Iris pigment epithelial cell (primary cell): ENCODE measurements at regions not wholly inside any gene's neighbourhood (a gene's known extent, or its start where the extent isn't known, plus 50 kb on each side); places are given as distances from the start of the nearest gene placed in this dataset.
"Not testable (repeated sequence)": the region's sequence is repeated elsewhere in the genome, so short reads cannot be mapped to it uniquely, and the experiment has no call there.

Experiments
- DNase-seq: peaks from one replicate; pipeline ENCODE4 v3.0.0-alpha.2; 2011; ENCODE audit warnings: low read depth

DNA sequence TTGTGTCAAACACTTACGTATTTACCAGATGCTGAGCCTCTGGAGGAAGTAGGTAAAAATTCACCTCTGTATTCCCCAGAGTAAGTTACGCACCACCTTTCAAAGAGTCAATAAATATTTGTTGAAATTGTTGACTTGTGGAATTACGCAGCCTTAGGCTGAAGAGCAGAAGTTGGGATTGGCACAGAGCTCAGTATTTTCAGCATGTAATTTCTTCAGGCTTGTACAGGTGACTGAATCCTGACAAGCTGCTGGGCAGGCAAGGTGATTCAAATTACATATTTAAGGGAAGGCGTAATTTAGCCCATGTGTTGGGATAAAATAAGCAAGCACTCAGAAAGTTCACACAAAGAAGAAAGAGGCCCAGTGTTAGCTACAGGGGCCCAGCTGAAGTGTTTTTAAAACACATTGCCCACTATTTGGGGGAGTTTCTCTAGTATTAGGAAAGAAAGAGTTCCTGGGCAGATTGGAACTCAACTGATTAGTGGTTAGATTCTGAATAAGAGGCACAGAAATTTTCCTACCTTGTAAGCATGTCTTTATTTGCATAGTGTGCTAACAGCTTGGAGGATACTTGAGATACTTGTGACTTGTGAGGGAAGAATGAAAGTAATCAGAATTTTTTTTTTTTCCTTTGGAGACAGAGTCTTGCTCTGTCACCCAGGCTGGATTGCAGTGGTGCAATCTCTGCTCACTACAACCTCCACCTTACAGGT is 165.3 kb upstream of the FBXL7 start:
- no peak for DNase-seq

DNA sequence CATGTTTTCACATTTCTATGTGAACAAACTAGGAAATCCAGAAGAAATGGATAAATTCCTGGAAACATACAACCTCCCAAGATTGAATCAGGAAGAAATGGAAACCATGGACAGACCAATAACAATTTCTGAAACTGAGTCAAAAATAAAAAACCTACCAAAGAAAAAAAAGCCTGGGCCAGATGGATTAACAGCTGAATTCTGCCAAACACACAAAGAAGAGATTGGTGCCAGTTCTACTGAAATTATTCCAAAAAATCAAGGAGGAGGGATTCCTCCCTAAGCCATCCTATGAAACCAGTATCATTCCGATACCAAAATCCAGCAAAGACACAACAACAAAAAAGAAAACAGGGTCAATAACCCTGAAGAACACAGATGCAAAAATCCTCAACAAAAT is 166.9 kb upstream of the FBXL7 start:
- no peak for DNase-seq

- peak; percentile 3 for DNase-seq
Measured at GRCh38 chr5:15326932-15327331, 173.0 kb upstream of the FBXL7 start.

GRCh38 chr5:15326471-15326870 is 173.5 kb upstream of the FBXL7 start:
- peak; percentile 14 for DNase-seq

DNA sequence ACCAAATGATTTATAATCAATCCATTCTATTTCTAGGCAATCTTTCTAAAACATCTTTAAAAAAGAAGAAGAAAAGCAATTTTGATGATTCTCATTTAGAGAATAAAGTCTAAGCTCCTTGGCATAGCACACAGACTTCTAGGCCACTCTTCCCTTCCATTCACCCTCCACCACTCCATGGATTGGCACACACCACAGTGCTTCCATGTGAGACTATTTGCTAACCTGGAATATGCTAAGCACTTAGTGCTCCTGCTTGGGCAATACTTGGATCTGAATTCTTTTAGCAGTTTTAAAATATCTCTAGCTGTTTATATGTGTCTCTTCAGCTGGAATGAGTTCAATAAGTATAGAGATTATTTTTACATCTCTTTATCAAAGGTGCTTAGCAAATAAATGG is 177.6 kb upstream of the FBXL7 start:
- no peak for DNase-seq

GRCh38 chr5:15321776-15322175 is 178.2 kb upstream of the FBXL7 start:
- DNase-seq, result no peak

DNA sequence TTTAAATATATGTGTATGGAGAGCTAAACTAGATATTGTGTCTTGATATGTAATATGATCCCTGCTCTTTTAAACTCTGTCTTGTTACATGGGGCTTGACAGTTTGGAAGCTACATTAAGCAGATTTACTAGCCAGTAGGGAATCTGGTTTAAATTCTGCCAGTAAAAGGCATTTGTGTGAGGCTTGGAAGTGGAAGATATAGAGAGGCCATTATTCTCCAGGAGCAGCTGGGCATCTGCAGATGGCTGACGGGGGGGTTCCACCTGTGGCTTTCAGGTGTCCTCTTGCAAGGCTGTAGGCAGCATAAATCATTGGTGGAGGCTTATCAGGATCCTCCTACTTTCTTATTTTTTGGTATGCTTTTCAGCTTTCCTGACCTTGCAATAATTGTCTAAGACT is 179.1 kb upstream of the FBXL7 start:
- DNase-seq, result no peak

GRCh38 chr5:15304914-15305834 is 194.8 kb upstream of the FBXL7 start:
- no peak for DNase-seq

GRCh38 chr5:15304066-15304731 is 195.8 kb upstream of the FBXL7 start:
- DNase-seq, result no peak

DNA sequence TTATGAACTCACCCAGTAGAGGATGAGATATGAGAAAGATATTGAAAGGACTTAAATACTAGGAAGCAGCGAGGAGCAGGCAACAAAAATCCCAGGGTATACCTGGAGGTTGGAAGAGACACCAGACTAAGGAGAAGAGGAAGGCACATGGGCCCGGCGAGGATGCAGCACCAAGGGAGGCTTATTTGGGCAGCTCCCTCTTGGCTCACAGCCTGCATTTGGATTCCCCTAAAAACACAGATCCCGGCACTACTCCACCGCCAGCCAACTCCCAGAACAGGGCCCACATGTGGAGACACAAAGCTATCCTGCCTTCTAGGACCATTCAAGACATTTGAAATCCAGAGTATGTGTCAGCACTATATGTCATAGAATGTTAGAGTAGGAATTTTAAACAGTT is 199.8 kb upstream of the FBXL7 start:
- DNase-seq, result no peak

- no peak for DNase-seq
Measured at GRCh38 chr5:15290953-15291352, 209.0 kb upstream of the FBXL7 start.

- no peak for DNase-seq
Measured at GRCh38 chr5:15286650-15287049, 213.3 kb upstream of the FBXL7 start.

DNA sequence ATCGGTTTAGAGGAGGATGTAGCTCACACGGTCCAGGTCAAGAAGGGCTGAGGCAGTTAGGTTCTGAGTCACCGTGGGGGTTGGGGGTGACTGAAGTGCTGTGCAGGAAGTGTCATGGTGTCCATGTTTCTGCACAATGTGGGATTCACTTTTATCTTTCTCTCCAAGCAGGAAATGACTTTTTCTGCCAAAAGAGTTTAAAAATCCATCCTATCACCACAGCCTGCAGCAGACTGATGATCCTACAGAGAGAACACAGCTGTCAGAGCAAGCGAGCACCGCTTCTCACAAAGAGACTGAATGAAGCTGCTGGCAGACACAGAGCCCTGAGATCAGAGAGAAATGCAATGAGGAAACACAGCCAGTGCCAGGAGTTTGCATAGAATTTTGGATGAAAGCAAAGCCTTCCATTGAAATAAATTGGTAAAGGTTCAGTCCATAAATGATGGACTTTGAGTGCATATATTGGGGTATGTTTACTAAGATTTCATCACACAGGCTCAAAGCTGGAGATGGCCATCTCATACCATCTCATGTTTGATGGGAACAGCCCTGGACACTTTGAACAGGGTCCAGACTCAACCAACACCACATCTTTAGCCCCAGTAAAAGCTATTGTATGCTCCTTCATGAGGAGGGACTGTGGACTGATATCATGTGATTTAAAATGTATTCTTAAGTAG is 213.9 kb upstream of the FBXL7 start:
- DNase-seq, result peak; percentile 55

GRCh38 chr5:15284706-15285105 is 215.3 kb upstream of the FBXL7 start:
- DNase-seq, result no peak

DNA sequence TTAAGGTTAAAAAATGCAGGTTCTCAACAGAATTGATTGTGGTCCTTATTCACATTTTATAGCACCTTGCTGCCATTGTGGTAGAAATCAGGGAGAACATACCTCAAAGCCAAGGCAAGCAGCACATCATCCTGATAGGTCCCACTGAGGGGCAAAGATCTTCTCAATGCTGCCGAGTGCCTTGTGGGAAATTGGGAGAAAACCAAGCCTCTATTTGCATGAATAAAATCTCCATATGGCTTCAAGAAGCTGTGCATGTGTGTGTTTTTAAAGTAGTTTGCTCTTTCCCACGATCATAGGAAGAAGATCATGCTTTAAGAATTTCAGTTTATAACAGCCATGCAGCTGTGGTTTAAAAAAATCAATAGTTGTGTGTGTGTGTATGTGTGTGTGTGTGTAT is 216.9 kb upstream of the FBXL7 start:
- DNase-seq, result no peak

GRCh38 chr5:15282611-15283010 is 217.4 kb upstream of the FBXL7 start:
- no peak for DNase-seq

DNA sequence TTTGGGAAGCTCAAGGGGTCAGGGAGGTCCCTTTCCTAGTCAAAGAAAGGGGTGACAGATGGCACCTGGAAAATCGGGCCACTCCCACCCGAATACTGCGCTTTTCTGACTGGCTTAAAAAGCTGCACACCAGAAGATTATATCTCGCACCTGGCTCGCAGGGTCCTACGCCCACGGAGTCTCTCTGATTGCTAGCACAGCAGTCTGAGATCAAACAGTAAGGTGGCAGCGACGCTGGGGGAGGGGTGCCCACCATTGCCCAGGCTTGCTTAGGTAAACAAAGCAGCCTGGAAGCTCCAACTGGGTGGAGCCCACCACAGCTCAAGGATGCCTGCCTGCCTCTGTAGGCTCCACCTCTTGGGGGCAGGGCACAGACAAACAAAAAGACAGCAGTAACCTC is 228.4 kb upstream of the FBXL7 start:
- DNase-seq, result not testable (repeated sequence)

DNA sequence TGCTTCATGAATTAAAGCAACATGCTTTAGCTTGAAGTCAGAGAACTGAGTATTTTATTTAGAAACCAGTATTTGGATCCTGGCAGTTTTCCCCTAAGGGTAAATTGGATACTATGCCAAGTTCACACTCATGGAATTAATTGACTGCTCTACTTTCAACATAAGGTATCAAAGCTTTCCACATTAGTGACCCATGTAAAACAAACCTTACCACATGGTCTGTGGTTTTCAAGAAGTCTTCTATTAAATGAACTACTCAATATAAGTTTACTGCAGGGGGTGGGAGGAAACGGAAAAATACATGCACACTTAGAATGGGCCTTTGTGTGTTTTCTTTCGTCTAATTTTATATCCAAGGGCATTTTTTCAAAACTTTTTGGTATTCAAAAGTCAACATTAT is 232.0 kb upstream of the FBXL7 start:
- no peak for DNase-seq

DNA sequence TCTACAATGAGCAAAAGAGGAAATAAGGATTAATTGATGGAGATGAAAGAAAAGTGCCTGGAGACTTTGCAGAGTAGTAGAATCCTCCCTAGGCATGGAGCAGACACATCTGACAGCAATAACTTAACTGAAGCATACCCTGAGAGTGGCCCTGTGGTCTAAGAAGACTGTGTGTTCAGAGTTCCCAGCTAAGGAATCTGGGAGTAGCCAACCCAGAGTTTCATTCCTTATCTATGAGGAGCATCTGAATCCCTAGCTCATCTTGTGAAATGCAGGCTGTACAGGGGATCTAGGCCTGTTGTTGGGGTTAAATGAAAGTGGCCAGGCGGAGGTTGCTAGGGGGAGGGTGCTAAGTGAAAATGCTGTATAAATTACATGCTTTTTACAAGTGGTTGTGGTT is 233.1 kb upstream of the FBXL7 start:
- no peak for DNase-seq

- no peak for DNase-seq
Measured at GRCh38 chr5:15266229-15266628, 233.8 kb upstream of the FBXL7 start.

DNA sequence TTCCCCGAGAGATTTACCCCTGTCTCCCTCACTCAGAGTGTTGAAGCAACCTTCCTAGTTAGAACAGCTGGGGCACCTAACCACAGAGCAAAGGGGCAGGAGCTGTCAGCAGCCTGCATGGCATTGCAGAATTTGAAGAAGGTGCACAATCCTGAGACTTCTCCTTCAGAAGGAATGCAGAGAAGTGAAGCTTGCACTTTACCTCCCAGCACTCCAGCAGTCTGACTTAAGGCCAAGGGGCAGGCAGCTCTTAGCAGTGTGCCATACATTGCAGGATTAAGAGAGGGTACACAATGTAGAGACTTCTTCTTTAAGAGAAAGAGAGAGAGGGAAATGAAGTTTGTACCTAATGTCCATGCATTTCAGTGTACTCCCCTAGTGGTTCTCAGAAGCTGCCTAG is 236.0 kb upstream of the FBXL7 start:
- no peak for DNase-seq

DNA sequence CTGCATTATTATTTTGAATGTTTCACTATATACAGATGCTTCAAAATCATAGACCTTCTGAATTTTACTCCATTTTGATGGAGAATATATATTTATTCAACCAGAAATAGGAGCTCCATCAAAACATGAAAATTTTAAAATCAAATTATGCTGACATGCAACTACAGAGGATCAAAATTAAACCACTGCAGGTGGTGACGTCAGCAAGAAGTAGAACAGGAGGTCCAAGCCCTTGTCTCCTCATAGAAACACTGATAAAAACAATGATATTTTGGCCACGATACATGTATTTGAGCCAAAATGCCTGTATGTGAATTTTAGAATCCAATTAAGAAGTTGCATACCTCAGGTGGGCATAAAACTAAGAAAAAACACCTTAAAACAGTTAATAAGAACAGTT is 236.6 kb upstream of the FBXL7 start:
- no peak for DNase-seq
